ENCODE measurements at regions not wholly inside any gene's neighbourhood (a gene's known extent, or its start where the extent isn't known, plus 50 kb on each side); places are given as distances from the start of the nearest gene placed in this dataset.

GRCh38 chr2:16327326-16327725, 338.3 kb downstream of the CYRIA start:
- no peak for DNase-seq

DNA sequence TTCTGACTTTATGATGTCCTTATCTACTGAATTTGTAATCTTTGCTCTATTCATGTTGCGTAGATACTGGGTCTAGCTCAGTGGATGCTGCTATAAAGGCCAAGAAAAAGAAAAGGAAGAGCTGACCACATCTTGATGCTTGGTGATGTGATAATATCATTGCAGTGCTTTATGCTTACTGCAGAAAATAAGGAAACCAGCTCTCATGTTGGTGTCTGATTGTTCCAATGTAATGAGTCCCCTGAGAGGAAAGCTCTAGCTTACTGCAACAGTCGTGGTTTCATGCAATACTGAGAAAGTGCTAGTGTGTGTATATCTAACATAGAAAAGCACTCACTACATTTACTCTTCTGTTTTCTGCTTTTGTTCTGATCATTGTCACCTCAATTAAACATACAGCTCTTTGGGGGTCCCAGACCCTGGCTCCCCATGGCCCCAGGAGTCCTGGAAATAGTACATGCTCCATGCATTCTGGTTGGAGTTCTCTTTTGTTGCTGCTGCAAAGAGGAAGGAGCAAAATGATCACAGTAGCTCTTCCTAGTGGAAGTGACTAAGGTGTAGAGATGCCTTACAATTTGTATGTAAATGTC, 338.8 kb downstream of the CYRIA start:
- no peak for DNase-seq

DNA sequence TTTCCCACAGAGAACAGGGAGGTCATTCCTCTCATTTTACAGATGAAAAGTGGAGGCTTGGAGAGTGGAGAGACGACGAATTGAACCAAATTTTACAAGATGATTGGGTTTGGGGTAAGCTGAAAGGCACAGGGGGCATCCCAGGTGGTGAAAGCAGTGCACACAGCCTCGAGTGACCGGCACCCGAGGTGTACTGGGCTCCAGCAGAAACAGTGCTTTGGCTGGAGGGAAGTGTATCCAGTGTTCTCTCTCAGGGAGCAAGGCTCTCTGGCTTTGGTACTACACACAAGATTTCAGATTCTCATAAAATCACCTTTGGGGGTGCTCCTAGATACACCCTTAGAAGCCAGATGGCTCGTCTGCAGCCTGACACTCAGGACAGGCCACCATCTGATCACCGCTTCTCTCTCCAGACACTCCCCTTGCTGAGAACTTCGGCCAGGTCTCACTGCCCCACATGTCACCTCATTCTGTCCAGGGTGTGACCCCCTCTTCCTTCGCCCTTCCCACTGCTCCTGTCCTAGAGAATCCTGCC, 339.6 kb downstream of the CYRIA start:
- no peak for DNase-seq

GRCh38 chr2:16325016-16325975, 340.3 kb downstream of the CYRIA start:
- no peak for DNase-seq

DNA sequence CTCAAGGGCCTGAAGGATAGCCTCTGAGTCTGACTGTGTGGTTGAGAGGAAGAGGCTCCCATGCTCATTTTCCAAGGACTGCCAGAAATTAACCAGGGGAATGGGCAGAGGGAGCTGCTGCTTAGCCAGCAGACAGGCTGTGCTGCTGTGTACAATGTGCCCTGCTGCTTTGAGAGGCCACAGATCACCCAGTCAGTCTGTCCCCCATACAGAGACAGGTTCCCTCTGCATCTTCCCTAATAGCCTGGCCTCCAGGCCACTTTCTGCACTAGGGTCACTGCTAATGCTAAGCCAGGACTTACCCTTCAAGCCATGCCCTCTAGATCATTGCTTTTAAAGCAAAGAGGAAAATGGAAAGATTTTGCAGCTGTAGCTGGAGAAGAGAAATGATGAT, 341.1 kb downstream of the CYRIA start:
- no peak for DNase-seq

GRCh38 chr2:16323551-16324543, 341.8 kb downstream of the CYRIA start:
- DNase-seq: no peak

DNA sequence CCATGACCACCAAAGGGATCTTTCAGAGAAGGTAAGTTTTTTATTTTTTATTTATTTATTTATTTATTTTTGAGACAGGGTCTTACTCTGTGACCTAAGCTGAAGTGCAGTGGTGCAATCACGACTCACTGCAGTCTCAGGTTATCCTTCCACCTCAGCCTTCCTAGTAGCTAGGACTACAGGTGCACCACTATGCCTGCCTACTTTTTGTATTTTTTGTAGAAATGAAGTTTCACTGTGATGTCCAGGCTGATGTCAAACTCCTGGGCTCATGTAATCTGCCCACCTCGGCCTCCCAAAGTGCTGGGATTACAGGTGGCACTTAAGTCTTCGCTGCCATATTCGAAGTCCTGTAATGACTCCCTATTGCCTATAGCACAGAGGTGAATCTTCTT, 342.5 kb downstream of the CYRIA start:
- DNase-seq: no peak

GRCh38 chr2:16322308-16323125, 343.1 kb downstream of the CYRIA start:
- DNase-seq: no peak

DNA sequence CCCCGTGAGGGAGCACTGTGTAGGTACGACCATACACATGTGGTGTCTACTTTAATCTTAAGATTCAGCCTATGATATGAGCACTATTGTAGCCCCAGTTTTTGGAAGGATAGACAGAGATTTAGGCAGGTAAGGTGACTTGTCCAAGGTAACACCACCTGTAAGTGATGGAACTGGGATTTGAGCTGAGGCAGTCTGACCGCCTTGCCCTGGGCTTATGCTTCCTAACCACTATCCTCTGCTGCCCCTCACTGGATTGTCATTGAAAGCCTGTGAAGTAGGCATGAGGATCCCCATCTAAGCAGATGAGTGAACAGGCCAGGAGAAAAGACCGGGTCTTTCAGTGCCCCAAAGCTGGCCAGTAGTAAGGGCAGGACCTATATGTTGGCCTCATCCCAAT, 343.8 kb downstream of the CYRIA start:
- DNase-seq: no peak

GRCh38 chr2:16321256-16321655, 344.4 kb downstream of the CYRIA start:
- DNase-seq: no peak

DNA sequence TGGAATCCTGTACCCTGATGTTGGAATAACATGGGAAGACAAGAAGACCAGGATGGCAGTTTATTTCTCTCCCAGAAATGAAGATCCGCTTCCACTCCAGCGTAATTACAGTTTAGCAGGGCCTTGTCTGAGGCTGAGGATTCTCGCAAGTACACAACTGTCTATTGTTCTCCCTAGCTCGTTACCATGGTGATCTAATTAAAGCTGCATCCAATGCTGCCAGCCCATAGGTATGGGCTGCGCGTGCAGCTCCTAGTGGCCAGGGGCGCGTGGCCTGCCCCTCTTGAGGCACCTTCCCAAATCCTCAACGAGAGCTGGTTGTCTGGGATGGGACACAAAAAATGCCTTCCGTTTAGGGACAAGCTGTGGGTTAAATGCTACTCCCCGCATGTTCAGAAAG, 344.9 kb downstream of the CYRIA start:
- DNase-seq: no peak

- DNase-seq: no peak
These were observed 346.0 kb downstream of the CYRIA start for GRCh38 chr2:16319551-16320121.

DNA sequence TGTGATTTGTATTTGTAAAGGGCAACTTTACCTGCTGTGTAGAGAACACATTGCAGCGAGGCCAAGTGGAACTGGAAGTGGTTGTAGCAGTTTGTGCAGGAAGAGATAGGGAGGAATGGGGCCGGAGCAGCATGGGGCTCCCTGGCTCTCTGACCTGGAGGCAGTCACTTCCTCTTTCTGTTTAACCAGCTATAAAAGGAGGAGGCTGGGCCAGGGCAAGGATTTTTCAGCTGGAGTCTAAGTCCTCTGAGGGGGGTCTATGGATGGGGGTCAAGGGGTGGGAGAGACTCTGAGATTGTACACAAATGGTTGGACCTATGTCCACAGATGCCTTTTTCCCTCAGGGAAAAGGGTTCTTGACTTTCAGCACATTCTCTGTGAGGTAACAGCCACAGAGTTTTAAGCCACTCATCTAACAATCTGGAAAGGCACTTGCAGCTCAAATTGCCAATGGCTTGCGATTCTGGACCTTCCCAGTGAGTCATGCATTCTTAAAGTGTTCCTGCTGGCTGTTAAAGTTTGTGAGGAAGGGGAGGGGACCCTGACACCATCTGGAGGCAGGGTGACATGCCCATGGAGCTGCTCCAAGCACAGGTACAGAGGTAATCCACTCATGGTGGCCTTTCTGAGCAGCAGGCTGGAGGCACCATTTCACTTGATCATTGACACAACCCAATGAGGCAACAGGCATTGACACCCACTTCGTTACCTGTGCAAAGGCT, 347.0 kb downstream of the CYRIA start:
- DNase-seq: no peak

DNA sequence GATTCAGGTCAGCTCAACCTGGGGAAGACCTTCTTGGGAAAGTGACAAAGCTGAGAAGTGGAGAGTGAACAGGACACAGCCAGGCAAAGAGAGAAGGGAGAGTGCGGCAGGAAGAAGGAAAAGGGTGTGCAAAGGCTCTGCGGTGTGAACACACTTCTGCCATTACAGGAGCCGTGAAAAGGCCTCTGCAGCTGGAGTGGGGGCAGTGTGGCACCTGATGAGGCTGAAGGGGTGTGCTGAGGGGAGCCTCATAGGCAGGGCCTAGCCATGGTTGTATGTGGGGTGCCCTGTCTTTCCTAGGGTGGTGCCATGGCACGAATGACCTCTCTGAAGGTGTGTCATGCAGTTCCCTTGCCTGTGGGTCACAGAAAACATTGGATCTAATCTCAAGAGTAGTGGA, 347.6 kb downstream of the CYRIA start:
- DNase-seq: no peak

- no peak for DNase-seq
These were observed 348.3 kb downstream of the CYRIA start for GRCh38 chr2:16317211-16317830.

DNA sequence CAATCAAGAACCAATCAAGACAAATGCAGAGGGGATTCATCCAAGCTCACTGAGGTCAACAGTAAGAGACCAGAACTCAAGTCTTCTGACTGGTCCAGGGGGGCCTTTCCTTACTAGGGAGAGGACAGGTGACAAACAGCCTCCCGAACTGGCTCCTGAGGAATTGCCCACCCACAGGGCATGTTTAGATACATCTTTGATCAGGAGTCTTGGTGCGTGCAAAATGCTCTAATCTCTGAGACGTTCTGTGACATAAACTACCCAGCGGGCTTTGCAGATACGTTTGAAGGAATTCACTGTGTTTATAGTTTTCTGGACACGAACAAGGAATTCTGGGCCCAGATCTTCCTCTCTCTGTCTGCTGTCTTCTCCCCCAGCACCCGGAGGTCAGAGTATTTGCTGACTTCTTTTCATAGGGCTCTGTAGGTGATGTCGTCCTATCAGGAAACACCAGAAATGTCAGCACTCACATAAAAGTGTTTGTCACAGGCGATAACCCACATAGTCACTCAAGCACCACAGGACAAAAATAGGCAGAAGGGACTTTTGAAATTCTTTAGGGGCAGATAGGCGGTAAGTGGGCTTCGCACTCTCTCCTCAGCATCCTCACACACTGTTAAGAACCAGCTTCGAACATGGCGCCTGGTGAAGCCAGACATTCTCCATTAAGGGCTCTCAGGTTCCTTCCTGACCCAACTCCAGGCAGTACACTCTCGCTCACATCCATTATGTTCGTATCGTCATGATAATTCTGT, 349.0 kb downstream of the CYRIA start:
- no peak for DNase-seq

- no peak for DNase-seq
These were observed 349.7 kb downstream of the CYRIA start for GRCh38 chr2:16315908-16316307.

- no peak for DNase-seq
These were observed 350.2 kb downstream of the CYRIA start for GRCh38 chr2:16315458-16315835.

DNA sequence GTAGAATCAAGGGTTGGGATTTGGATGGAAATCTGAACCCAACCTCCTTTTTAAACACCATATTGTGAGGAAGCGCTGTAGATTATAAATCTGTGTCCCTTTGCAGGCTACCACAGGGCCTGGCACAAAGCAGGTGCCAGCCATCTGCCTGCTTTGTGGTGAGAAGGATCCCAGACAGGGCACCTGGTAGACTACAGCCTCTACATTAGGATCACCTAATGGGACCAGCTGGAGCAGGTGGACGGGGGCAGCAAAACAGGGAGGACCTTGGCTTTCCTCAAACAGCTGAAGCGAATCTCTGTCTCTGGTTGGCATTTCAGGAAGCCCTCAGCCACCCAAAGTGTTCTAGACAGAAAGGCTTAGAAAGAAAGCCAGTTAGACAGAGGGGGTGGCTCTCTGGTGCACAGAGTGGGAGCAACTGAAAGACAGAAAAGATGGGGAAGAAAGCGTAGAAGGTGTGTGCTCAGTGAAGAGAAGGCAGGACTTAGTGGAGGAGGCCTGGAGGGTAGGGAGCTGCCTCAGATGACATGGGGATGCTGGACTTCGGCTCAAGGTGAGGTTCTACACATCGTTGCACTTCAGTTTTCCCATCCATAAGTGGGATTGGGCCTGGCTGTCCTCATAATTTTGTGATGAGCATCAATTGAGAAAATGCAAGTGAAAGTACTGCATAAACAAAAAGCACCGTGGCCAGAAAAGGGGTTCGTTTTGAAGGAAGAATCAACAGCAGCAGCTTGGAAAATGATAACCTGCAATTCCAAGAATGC, 350.8 kb downstream of the CYRIA start:
- no peak for DNase-seq
